ENCODE measurements at regions not wholly inside any gene's neighbourhood (a gene's known extent, or its start where the extent isn't known, plus 50 kb on each side); places are given as distances from the start of the nearest gene placed in this dataset.
A peak's percentile ranks its signal among the peaks of the same experiment; 100 is the strongest.

GRCh38 chrX:128216364-128216763, 164.2 kb upstream of the ACTRT1 start:
- H3K27ac Mint-ChIP-seq: no peak overlapping the region
- no peaks in the 10 kb centered on the region for H3K4me1 Mint-ChIP-seq (ENCODE audit: unreplicated experiment)
- H3K9me3 Mint-ChIP-seq: peaks cover 5% of the 10 kb centered on the region
- DNase-seq (ENCODE audit: extremely low spot score, unreplicated experiment): no peak
- no peak overlapping the region for H3K4me3 Mint-ChIP-seq
- no peak for TF ChIP-seq CTCF (conservative IDR thresholded peaks at IDR 0.05)
- H3K36me3 Mint-ChIP-seq: no peaks in the 10 kb centered on the region
- no peaks in the 10 kb centered on the region for H3K27me3 Mint-ChIP-seq

- Mint-ChIP-seq H3K4me3 (no peak overlapping the region), H3K4me1 (ENCODE audit: unreplicated experiment) (no peaks in the 10 kb centered on the region), H3K27ac (no peak overlapping the region), H3K27me3 (no peaks in the 10 kb centered on the region), H3K9me3 (no peaks in the 10 kb centered on the region), H3K36me3 (no peaks in the 10 kb centered on the region)
- no peak for TF ChIP-seq CTCF (conservative IDR thresholded peaks at IDR 0.05)
- DNase-seq (ENCODE audit: extremely low spot score, unreplicated experiment): no peak
Observed at GRCh38 chrX:128165884-128166408, 113.7 kb upstream of the ACTRT1 start.

GRCh38 chrX:128156204-128156603, 104.0 kb upstream of the ACTRT1 start:
- Mint-ChIP-seq H3K36me3 (no peaks in the 10 kb centered on the region), H3K4me1 (ENCODE audit: unreplicated experiment) (no peaks in the 10 kb centered on the region), H3K4me3 (no peak overlapping the region), H3K27ac (no peak overlapping the region), H3K9me3 (no peaks in the 10 kb centered on the region), H3K27me3 (no peaks in the 10 kb centered on the region)
- no peak for DNase-seq (ENCODE audit: extremely low spot score, unreplicated experiment)
- no peak for TF ChIP-seq CTCF (conservative IDR thresholded peaks at IDR 0.05)

- no peak for TF ChIP-seq CTCF (conservative IDR thresholded peaks at IDR 0.05)
- Mint-ChIP-seq H3K27ac (no peak overlapping the region), H3K4me3 (no peak overlapping the region), H3K27me3 (no peaks in the 10 kb centered on the region), H3K36me3 (no peaks in the 10 kb centered on the region), H3K9me3 (no peaks in the 10 kb centered on the region), H3K4me1 (ENCODE audit: unreplicated experiment) (no peaks in the 10 kb centered on the region)
- no peak for DNase-seq (ENCODE audit: extremely low spot score, unreplicated experiment)
Observed at GRCh38 chrX:128142745-128143144, 90.5 kb upstream of the ACTRT1 start.

- no peak overlapping the region for H3K4me3 Mint-ChIP-seq
- H3K9me3 Mint-ChIP-seq: no peaks in the 10 kb centered on the region
- H3K27me3 Mint-ChIP-seq: no peaks in the 10 kb centered on the region
- H3K4me1 Mint-ChIP-seq (ENCODE audit: unreplicated experiment): no peaks in the 10 kb centered on the region
- TF ChIP-seq CTCF (conservative IDR thresholded peaks at IDR 0.05): peak; percentile 77
- DNase-seq (ENCODE audit: extremely low spot score, unreplicated experiment): no peak
- no peaks in the 10 kb centered on the region for H3K36me3 Mint-ChIP-seq
- H3K27ac Mint-ChIP-seq: no peak overlapping the region
Observed at GRCh38 chrX:128106630-128107029, 54.4 kb upstream of the ACTRT1 start.

- TF ChIP-seq CTCF (conservative IDR thresholded peaks at IDR 0.05): no peak
- Mint-ChIP-seq H3K27ac (no peak overlapping the region), H3K9me3 (no peaks in the 10 kb centered on the region), H3K27me3 (no peaks in the 10 kb centered on the region), H3K4me1 (ENCODE audit: unreplicated experiment) (no peaks in the 10 kb centered on the region), H3K36me3 (no peaks in the 10 kb centered on the region), H3K4me3 (no peak overlapping the region)
- DNase-seq (ENCODE audit: extremely low spot score, unreplicated experiment): no peak
Observed at GRCh38 chrX:128105659-128106058, 53.5 kb upstream of the ACTRT1 start.

Measured in type B pancreatic cell (in vitro differentiated cells).